Stomach (tissue), 8 donors: ENCODE measurements at regions not wholly inside any gene's neighbourhood (a gene's known extent, or its start where the extent isn't known, plus 50 kb on each side); places are given as distances from the start of the nearest gene placed in this dataset.

Experiments used
- DNase-seq, 2 donors: peaks; one replicate each; pipeline versions ENCODE4 v3.0.0 to v3.0.0-alpha.2; 2013 to 2019
- H3K27ac ChIP-seq, 5 donors: fragments of 200-600 bp in 4 of 5; sonication (generic) in 4 of 5; one replicate each; pipeline ENCODE4 v1.5.1; 2013 to 2019; ENCODE audit warnings: mild to moderate bottlenecking in 1 of 5, moderate library complexity in 1 of 5
- H3K27me3 ChIP-seq, 3 donors: fragments of 200-600 bp; sonication (generic); one replicate each; pipeline ENCODE4 v1.5.1; 2017 to 2019; ENCODE audit warnings: mixed run types in 1 of 3
- H3K36me3 ChIP-seq, 4 donors: fragments of 200-600 bp; sonication (generic); 1 replicate in 3 of 4; 2 replicates in 1 of 4; pipeline ENCODE4 v1.5.1; 2016 to 2019
- H3K4me1 ChIP-seq, 4 donors: fragments of 200-600 bp; sonication (generic); one replicate each; pipeline ENCODE4 v1.5.1; 2016 to 2019
- H3K4me3 ChIP-seq, 4 donors: fragments of 200-600 bp; sonication (generic) in 3 of 4; one replicate each; pipeline ENCODE4 v1.5.1; 2016 to 2019; ENCODE audit warnings: mild to moderate bottlenecking in 1 of 4
- H3K9me3 ChIP-seq, 4 donors: fragments of 200-600 bp; sonication (generic); one replicate each; pipeline ENCODE4 v1.5.1; 2016 to 2019
- CTCF ChIP-seq, 7 experiments: fragments of 450-650 bp in 4 of 7; fragments of 200-600 bp in 3 of 7; sonication (generic) in 3 of 7; IDR thresholded peaks; one replicate each; pipeline ENCODE4 v1.5.1; 2016 to 2019; ENCODE audit warnings: antibody characterized with exemption in 7 of 7, control low read depth in 2 of 7, mild to moderate bottlenecking in 1 of 7
- EP300 ChIP-seq: sonication (generic); formaldehyde crosslinking; IDR thresholded peaks from one replicate; pipeline ENCODE4 v1.6.1; 2017; ENCODE audit warnings: antibody characterized with exemption
- POLR2A ChIP-seq, 4 donors: fragments of 450-650 bp; IDR thresholded peaks; one replicate each; pipeline ENCODE4 v1.6.1; 2016; ENCODE audit warnings: antibody characterized with exemption in 4 of 4, control low read depth in 2 of 4, mild to moderate bottlenecking in 1 of 4, moderate library complexity in 1 of 4
- POLR2AphosphoS5 ChIP-seq, 3 donors: sonication (generic); formaldehyde crosslinking; IDR thresholded peaks; one replicate each; pipeline ENCODE4 v1.6.1; 2016; ENCODE audit warnings: antibody characterized with exemption in 3 of 3
- WGBS, 5 donors: extraction: QIAGEN DNeasy Blood & Tissue Kit in 3 of 5; methylation state at CpG; one replicate each; pipeline versions ENCODE4 v1.1.5 to v1.1.7; 2013 to 2018; 5-methylcytosine and 5-hydroxymethylcytosine counted together
- intact Hi-C: fragments of 100-400 bp; cut with DNase I; formaldehyde crosslinking; loops from one replicate; pipeline ENCODE4 v1.15.1; 2023; ENCODE audit warnings: low total_unique reads
- donor health status: healthy with polysubstance abuse.
- donor health status: Bipolar disorder and iron deficiency.
- donor health status: healthy.

GRCh38 chr2:78634425-78634824 is 391.1 kb upstream of the REG3G start:
- no peaks in the 10 kb centered on the region for H3K36me3 ChIP-seq
- H3K27ac ChIP-seq: no peak overlapping the region
- intact Hi-C loops: no loop called here
- H3K27me3 ChIP-seq: no peaks in the 10 kb centered on the region
- TF ChIP-seq POLR2A (IDR thresholded peaks at IDR 0.05) (no peak), EP300 (no peak), POLR2AphosphoS5 (IDR thresholded peaks at IDR 0.05) (no peak), CTCF (IDR thresholded peaks at IDR 0.05) (no peak)
- peaks cover 0 to 4% (median 0%) of the 10 kb centered on the region in 4 donors for H3K9me3 ChIP-seq
- DNase-seq: no peak
- H3K4me1 ChIP-seq: no peaks in the 10 kb centered on the region
- 60 to 76% (median 72%) methylated on average over 2 of the region's 2 CpGs for WGBS, 5 donors
- H3K4me3 ChIP-seq: no peak overlapping the region

DNA sequence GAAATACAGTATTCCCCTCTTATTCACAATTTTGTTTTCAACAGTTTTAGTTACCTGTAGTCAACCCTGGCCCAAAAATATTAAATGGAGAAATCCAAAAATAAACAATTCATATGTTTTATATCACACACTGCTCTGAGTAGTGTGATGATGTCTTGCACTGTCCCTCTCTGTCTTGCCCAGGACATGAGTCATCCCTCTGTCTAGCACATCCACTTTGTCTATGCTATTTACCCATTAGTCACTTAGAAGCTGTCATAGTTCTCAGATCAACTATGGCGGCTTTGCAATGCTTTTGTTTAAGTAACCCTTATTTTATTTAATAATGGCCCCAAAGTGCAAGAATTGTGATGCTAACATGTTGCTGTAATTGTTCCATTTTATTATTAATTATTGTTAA is 380.6 kb upstream of the REG3G start:
- 66 to 90% (median 87%) methylated on average over 1 of the region's 1 CpG for WGBS, 5 donors
- Histone ChIP-seq H3K9me3 (no peaks in the 10 kb centered on the region), H3K4me1 (no peaks in the 10 kb centered on the region), H3K36me3 (no peaks in the 10 kb centered on the region), H3K27ac (no peak overlapping the region), H3K4me3 (no peak overlapping the region), H3K27me3 (no peaks in the 10 kb centered on the region)
- DNase-seq: no peak
- TF ChIP-seq EP300: no peak
- TF ChIP-seq POLR2A (IDR thresholded peaks at IDR 0.05): no peak
- TF ChIP-seq CTCF (IDR thresholded peaks at IDR 0.05): no peak
- no peak for TF ChIP-seq POLR2AphosphoS5 (IDR thresholded peaks at IDR 0.05)
- intact Hi-C loops: no loop called here

- intact Hi-C loops: no loop called here
- no peaks in the 10 kb centered on the region for H3K9me3 ChIP-seq
- 50 to 68% (median 58%) methylated on average over 5 of the region's 5 CpGs for WGBS, 5 donors
- TF ChIP-seq CTCF (IDR thresholded peaks at IDR 0.05) (no peak), POLR2A (IDR thresholded peaks at IDR 0.05) (no peak), POLR2AphosphoS5 (IDR thresholded peaks at IDR 0.05) (no peak), EP300 (no peak)
- H3K4me1 ChIP-seq: no peaks in the 10 kb centered on the region
- H3K4me3 ChIP-seq: no peak overlapping the region
- H3K36me3 ChIP-seq: no peaks in the 10 kb centered on the region
- no peaks in the 10 kb centered on the region for H3K27me3 ChIP-seq
- DNase-seq: no peak
- H3K27ac ChIP-seq: no peak overlapping the region
Measured at GRCh38 chr2:78646533-78647364, 378.8 kb upstream of the REG3G start.

DNA sequence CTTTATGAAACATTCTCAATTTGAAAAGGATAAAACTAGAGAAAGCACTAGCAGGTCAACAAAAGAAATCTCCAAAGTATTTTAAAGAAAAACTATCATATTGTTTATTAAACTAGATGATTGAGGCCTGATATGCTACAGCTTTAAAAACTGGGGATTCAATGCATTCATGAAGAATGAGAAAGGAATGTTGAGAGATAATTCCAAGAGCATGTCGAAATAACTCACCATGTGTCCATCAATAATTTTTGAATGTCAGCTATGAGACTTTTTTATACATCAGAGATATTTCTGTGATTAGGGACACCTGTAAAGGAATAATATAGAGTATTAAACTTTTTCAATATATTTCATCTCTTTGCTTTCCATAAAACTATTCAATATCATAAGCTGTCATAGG is 376.9 kb upstream of the REG3G start:
- intact Hi-C loops: no loop called here
- 56 to 74% (median 63%) methylated on average over 1 of the region's 1 CpG for WGBS, 5 donors
- DNase-seq: no peak
- Histone ChIP-seq H3K27ac (no peak overlapping the region), H3K9me3 (no peaks in the 10 kb centered on the region), H3K36me3 (no peaks in the 10 kb centered on the region), H3K4me1 (no peaks in the 10 kb centered on the region), H3K27me3 (no peaks in the 10 kb centered on the region), H3K4me3 (no peak overlapping the region)
- TF ChIP-seq POLR2A (IDR thresholded peaks at IDR 0.05) (no peak), CTCF (IDR thresholded peaks at IDR 0.05) (no peak), EP300 (no peak), POLR2AphosphoS5 (IDR thresholded peaks at IDR 0.05) (no peak)
